Naive B cell (primary cell): ENCODE measurements at regions not wholly inside any gene's neighbourhood (a gene's known extent, or its start where the extent isn't known, plus 50 kb on each side); places are given as distances from the start of the nearest gene placed in this dataset.

Source experiments
- ATAC-seq, 2 donors: fragments of 150-1000 bp; cut with Tn5 transposase; 2 replicates each; pipeline ENCODE4 v1.10.0; 2021; ENCODE audit warnings: low read depth in 2 of 2, mild to moderate bottlenecking in 2 of 2, moderate library complexity in 2 of 2
- DNase-seq: peaks from one replicate; pipeline ENCODE4 v3.0.0; 2022
- H3K27ac Mint-ChIP-seq, 6 donors: one replicate each; pipeline ENCODE4 v1.8.0; 2020 to 2022; ENCODE audit warnings: mild to moderate bottlenecking in 6 of 6, mixed read lengths in 6 of 6, moderate library complexity in 5 of 6, inconsistent platforms in 2 of 6
- H3K27me3 Mint-ChIP-seq, 3 donors: one replicate each; pipeline ENCODE4 v1.8.0; 2021 to 2022; ENCODE audit warnings: mixed read lengths in 3 of 3, mild to moderate bottlenecking in 1 of 3
- H3K36me3 Mint-ChIP-seq, 2 donors: one replicate each; pipeline ENCODE4 v1.8.0; 2020 to 2022; ENCODE audit warnings: mixed read lengths in 2 of 2, inconsistent platforms in 1 of 2, mild to moderate bottlenecking in 1 of 2
- H3K4me1 Mint-ChIP-seq, 3 donors: one replicate each; pipeline ENCODE4 v1.8.0; 2020 to 2022; ENCODE audit warnings: mixed read lengths in 3 of 3, inconsistent platforms in 1 of 3, mild to moderate bottlenecking in 1 of 3, moderate library complexity in 1 of 3
- H3K4me3 Mint-ChIP-seq, 8 donors: one replicate each; pipeline ENCODE4 v1.8.0; 2020 to 2022; ENCODE audit warnings: mild to moderate bottlenecking in 8 of 8, mixed read lengths in 8 of 8, moderate library complexity in 8 of 8, inconsistent platforms in 2 of 8
- H3K9me3 Mint-ChIP-seq, 7 donors: one replicate each; pipeline ENCODE4 v1.8.0; 2020 to 2022; ENCODE audit warnings: mixed read lengths in 7 of 7, mild to moderate bottlenecking in 5 of 7, inconsistent platforms in 2 of 7, moderate library complexity in 1 of 7

GRCh38 chr16:6913566-6913965 lies 419.1 kb upstream of the RBFOX1 start:
- Mint-ChIP-seq H3K27me3 (no peaks in the 10 kb centered on the region), H3K4me3 (no peak overlapping the region), H3K36me3 (no peaks in the 10 kb centered on the region), H3K4me1 (no peaks in the 10 kb centered on the region), H3K9me3 (peaks cover 0 to 8% (median 0%) of the 10 kb centered on the region in 7 donors), H3K27ac (no peak overlapping the region)
- DNase-seq = no peak
- ATAC-seq = no peak

- DNase-seq (no peak), ATAC-seq (no peak)
- Mint-ChIP-seq H3K27ac (no peak overlapping the region), H3K9me3 (peaks cover 0 to 6% (median 0%) of the 10 kb centered on the region in 7 donors), H3K36me3 (no peaks in the 10 kb centered on the region), H3K4me3 (no peak overlapping the region), H3K4me1 (no peaks in the 10 kb centered on the region), H3K27me3 (no peaks in the 10 kb centered on the region)
Measured at GRCh38 chr16:6910301-6910700, 422.3 kb upstream of the RBFOX1 start.

DNA sequence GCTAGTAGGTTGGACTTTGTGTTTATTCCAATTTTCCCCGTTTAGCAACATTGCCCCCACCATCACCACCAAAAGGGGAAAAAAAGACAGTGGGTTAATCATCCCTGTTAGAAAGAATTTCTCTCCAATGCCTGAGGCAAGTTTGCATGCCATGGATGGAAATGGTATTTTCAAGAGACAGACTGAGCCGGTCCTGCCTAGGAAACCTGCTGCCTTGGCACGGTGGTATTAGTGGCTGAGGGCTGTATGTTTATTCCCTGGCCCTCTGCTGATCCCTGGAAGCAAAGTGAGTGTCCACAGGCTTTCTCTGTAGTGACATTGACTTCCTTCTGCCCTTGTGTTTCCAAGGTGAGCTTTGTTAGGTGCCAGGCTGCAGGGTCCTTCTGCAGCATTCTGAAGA lies 427.0 kb upstream of the RBFOX1 start:
- Mint-ChIP-seq H3K4me3 (no peak overlapping the region), H3K27ac (no peak overlapping the region)

DNA sequence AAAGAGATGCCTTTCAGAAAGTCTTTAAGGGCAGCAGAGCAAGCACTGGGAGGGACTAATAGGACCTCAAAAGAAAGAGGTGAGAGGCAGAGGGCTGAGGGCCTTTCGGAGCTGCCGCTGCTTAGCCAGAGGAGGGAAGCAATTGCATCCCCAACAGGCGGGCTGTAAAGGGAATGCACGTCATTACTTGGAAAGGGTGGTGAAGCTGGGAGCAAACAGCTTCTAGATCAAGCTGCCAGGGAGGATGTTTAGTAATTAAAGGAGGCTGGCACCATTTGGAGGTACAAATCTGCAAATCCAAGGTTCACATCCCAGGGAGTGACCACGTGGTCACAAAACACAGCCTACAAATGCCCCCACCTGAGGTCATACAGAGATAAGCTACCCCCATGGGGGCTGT lies 429.0 kb upstream of the RBFOX1 start:
- Mint-ChIP-seq H3K36me3 (no peaks in the 10 kb centered on the region), H3K4me1 (no peaks in the 10 kb centered on the region), H3K9me3 (peaks cover 0 to 17% (median 0%) of the 10 kb centered on the region in 7 donors), H3K27ac (no peak overlapping the region), H3K4me3 (no peak overlapping the region), H3K27me3 (no peaks in the 10 kb centered on the region)
- ATAC-seq (no peak), DNase-seq (no peak)

More for the DNA sequence above, 427.0 kb upstream of the RBFOX1 start:
- H3K9me3 Mint-ChIP-seq = peaks cover 0 to 9% (median 0%) of the 10 kb centered on the region in 7 donors
- ATAC-seq (no peak), DNase-seq (no peak)
- H3K27me3 Mint-ChIP-seq = no peaks in the 10 kb centered on the region
- no peaks in the 10 kb centered on the region for H3K36me3 Mint-ChIP-seq
- no peaks in the 10 kb centered on the region for H3K4me1 Mint-ChIP-seq

DNA sequence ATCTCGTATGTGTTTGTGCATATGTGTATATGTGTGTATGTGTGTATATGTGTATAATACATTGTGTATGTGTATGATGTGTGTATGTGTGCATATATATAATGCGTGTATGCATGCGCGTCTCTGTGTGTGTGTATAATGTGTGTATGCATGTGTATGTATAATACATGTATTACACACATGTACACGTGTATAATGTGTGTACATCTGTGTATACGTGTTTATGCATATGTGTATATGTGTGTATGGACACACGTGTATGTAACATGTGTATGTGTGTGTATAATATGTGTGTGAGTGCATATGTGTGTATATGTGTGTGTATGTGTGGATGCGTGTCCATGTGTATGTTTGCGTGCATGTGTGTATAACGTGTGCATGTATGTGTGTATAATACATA lies 433.7 kb upstream of the RBFOX1 start:
- no peaks in the 10 kb centered on the region for H3K4me1 Mint-ChIP-seq
- ATAC-seq (no peak), DNase-seq (no peak)
- H3K9me3 Mint-ChIP-seq = peaks cover 0 to 12% (median 0%) of the 10 kb centered on the region in 7 donors
- no peaks in the 10 kb centered on the region for H3K36me3 Mint-ChIP-seq
- no peaks in the 10 kb centered on the region for H3K27me3 Mint-ChIP-seq
- H3K27ac Mint-ChIP-seq = peak overlapping the region in 1 of 6 donors; percentile 23
- no peak overlapping the region for H3K4me3 Mint-ChIP-seq

DNA sequence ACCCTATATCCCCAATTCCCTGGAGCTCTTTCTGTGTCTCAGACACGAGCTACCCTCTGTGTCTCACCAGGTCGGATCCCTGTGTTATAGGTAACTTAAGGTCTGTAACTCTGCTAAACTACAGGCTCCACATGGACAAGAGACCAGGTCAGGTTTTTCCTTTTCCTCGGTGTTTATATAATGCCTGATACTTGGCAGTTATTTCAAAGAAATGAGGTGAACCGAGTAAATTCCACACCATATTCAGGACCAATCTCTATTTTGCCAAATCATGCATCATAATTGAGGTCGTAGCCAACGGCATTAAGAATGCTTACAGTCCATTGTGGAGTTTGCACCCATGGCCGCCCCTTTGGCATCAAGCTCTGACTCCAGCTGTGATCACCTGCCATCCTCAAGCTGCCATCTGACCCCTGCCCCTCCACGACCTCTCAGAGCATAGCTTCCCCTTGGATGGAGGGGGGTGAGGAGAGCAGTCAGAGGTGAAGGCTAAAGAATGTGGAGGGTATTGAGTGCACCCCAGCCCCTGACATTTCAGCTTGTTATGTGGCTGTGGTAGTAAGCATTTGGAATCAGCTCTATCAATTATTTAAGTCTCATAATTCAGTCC lies 434.7 kb upstream of the RBFOX1 start:
- no peaks in the 10 kb centered on the region for H3K36me3 Mint-ChIP-seq
- H3K4me1 Mint-ChIP-seq = no peaks in the 10 kb centered on the region
- no peaks in the 10 kb centered on the region for H3K27me3 Mint-ChIP-seq
- H3K4me3 Mint-ChIP-seq = no peak overlapping the region
- no peak for ATAC-seq
- peaks cover 0 to 12% (median 0%) of the 10 kb centered on the region in 7 donors for H3K9me3 Mint-ChIP-seq
- no peak for DNase-seq
- H3K27ac Mint-ChIP-seq = no peak overlapping the region

DNA sequence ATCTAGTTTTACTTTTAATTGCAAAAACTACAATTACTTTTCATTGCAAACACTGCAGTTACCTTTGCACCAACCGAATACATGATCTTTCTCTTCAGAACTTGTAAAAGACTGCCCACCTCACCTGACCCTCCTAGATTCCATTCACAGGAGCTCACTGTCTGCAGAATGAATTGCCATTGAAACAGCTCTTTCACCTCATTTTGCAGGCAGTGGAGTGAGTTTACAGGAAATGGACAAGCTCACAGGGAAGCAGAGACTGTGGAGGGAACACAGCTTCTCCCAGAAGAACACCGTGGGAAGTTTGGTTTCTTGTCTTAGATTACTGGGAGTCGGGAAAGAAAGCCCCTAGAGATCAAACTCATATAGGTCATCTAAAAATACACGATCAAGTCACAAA lies 439.7 kb upstream of the RBFOX1 start:
- ATAC-seq (no peak), DNase-seq (no peak)
- no peaks in the 10 kb centered on the region for H3K36me3 Mint-ChIP-seq
- H3K4me3 Mint-ChIP-seq = no peak overlapping the region
- peak overlapping the region in 1 of 6 donors; percentile 77 for H3K27ac Mint-ChIP-seq
- H3K4me1 Mint-ChIP-seq = no peaks in the 10 kb centered on the region
- peaks cover 0 to 5% (median 0%) of the 10 kb centered on the region in 7 donors for H3K9me3 Mint-ChIP-seq
- no peaks in the 10 kb centered on the region for H3K27me3 Mint-ChIP-seq

GRCh38 chr16:6891496-6891895 lies 441.1 kb upstream of the RBFOX1 start:
- H3K4me1 Mint-ChIP-seq = no peaks in the 10 kb centered on the region
- no peaks in the 10 kb centered on the region for H3K27me3 Mint-ChIP-seq
- ATAC-seq (no peak), DNase-seq (no peak)
- H3K9me3 Mint-ChIP-seq = peaks cover 0 to 5% (median 0%) of the 10 kb centered on the region in 7 donors
- no peaks in the 10 kb centered on the region for H3K36me3 Mint-ChIP-seq
- no peak overlapping the region for H3K4me3 Mint-ChIP-seq
- H3K27ac Mint-ChIP-seq = no peak overlapping the region

DNA sequence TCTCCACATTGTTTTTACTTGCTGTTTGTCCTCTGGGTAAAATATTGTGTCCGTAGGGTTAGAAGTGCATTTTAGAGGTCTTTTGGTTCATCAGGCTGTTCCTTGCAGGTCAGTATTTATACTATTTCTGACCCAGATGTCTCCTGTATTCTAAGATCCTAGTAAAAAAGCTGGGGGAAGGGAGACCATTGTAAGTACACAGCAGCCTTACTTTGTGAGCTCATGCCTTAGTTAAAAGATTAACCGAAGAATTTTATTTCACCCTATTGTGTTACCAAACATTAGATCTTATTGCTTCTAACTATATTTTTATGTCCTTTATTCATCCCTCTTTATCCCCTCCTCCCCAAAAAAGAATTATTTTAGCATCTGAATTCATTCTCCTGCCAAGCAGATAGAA lies 444.1 kb upstream of the RBFOX1 start:
- H3K4me3 Mint-ChIP-seq = no peak overlapping the region
- no peak for DNase-seq
- H3K9me3 Mint-ChIP-seq = peaks cover 0 to 5% (median 0%) of the 10 kb centered on the region in 7 donors
- no peaks in the 10 kb centered on the region for H3K4me1 Mint-ChIP-seq
- no peak for ATAC-seq
- no peak overlapping the region for H3K27ac Mint-ChIP-seq
- no peaks in the 10 kb centered on the region for H3K36me3 Mint-ChIP-seq
- H3K27me3 Mint-ChIP-seq = no peaks in the 10 kb centered on the region

DNA sequence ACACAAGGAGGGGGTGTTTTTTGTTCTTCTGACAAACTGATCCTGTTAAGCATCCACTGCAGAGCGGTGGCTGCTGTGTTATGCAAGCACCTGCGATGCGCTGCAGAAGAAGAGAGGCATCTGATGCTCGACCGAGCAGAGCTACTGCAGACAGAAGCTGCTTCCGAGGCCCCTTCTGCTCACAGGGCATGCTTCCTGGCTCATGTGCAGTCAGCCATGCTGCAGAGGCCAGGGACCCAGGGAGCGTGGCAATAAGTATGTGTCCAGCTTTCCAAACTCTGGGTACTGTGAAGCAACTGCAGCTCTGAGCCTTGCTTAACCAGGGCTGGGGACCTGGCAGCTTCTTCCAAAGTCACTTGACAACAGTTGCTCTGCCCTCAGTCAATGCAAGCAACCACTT lies 448.6 kb upstream of the RBFOX1 start:
- Mint-ChIP-seq H3K27ac (no peak overlapping the region), H3K36me3 (no peaks in the 10 kb centered on the region), H3K27me3 (no peaks in the 10 kb centered on the region), H3K4me1 (no peaks in the 10 kb centered on the region), H3K9me3 (peaks cover 0 to 4% (median 0%) of the 10 kb centered on the region in 7 donors), H3K4me3 (no peak overlapping the region)
- no peak for ATAC-seq
- no peak for DNase-seq

DNA sequence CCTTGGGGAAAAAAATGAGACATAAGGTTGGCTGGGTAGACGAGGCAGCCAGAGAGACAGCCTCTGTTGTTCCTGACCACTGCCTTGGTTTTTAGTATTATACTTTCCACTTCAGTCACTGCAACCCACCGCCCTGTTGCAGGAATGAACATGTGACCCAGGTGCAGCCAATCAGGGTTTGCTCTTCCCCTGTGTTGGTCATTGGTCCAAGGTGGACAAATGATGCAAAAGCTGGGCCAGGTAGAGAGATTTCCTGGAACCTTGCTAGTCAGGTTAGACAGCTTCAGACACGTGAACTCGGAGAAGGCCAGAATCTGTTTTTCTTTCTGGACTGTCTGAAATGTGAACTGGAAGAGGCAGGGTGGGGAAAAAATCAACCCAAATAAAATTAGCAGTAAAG lies 452.4 kb upstream of the RBFOX1 start:
- no peak for DNase-seq
- no peaks in the 10 kb centered on the region for H3K4me1 Mint-ChIP-seq
- no peak overlapping the region for H3K27ac Mint-ChIP-seq
- H3K27me3 Mint-ChIP-seq = no peaks in the 10 kb centered on the region
- no peak for ATAC-seq
- H3K9me3 Mint-ChIP-seq = peaks cover 0 to 2% (median 0%) of the 10 kb centered on the region in 7 donors
- no peak overlapping the region for H3K4me3 Mint-ChIP-seq
- no peaks in the 10 kb centered on the region for H3K36me3 Mint-ChIP-seq

DNA sequence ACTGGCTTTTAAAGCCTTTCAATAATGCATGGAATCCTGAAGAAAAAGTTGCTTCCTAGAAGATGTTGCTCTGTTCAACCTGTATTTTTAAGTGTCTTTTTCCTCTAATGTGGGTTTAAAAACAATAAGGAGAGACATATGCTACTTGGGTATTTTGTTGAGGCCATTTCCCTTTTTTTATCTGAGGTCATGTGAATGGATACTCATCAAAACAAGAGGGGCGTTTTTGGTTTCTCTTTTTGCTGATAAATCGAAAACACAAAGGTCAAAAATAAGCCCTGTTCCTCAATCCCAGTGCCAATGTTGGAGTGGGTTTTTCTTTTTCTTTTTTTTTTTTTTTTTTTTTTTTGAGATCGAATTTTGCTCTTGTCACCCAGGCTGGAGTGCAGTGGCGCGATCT lies 468.0 kb upstream of the RBFOX1 start:
- Mint-ChIP-seq H3K27me3 (no peaks in the 10 kb centered on the region), H3K9me3 (peaks cover 0 to 8% (median 3%) of the 10 kb centered on the region in 7 donors), H3K27ac (no peak overlapping the region), H3K36me3 (no peaks in the 10 kb centered on the region), H3K4me3 (no peak overlapping the region), H3K4me1 (no peaks in the 10 kb centered on the region)
- ATAC-seq (no peak), DNase-seq (no peak)

GRCh38 chr16:6864244-6864643 lies 468.4 kb upstream of the RBFOX1 start:
- DNase-seq = no peak
- no peak for ATAC-seq
- H3K9me3 Mint-ChIP-seq = peaks cover 0 to 5% (median 3%) of the 10 kb centered on the region in 7 donors
- no peaks in the 10 kb centered on the region for H3K27me3 Mint-ChIP-seq
- no peaks in the 10 kb centered on the region for H3K36me3 Mint-ChIP-seq
- no peak overlapping the region for H3K4me3 Mint-ChIP-seq
- no peaks in the 10 kb centered on the region for H3K4me1 Mint-ChIP-seq
- no peak overlapping the region for H3K27ac Mint-ChIP-seq

- H3K4me3 Mint-ChIP-seq = no peak overlapping the region
- H3K27me3 Mint-ChIP-seq = no peaks in the 10 kb centered on the region
- H3K27ac Mint-ChIP-seq = no peak overlapping the region
- no peaks in the 10 kb centered on the region for H3K4me1 Mint-ChIP-seq
- ATAC-seq (no peak), DNase-seq (no peak)
- no peaks in the 10 kb centered on the region for H3K36me3 Mint-ChIP-seq
- H3K9me3 Mint-ChIP-seq = peaks cover 0 to 5% (median 0%) of the 10 kb centered on the region in 7 donors
Measured at GRCh38 chr16:6863135-6863534, 469.5 kb upstream of the RBFOX1 start.
